ENCODE measurements at regions not wholly inside any gene's neighbourhood (a gene's known extent, or its start where the extent isn't known, plus 50 kb on each side); places are given as distances from the start of the nearest gene placed in this dataset.

DNA sequence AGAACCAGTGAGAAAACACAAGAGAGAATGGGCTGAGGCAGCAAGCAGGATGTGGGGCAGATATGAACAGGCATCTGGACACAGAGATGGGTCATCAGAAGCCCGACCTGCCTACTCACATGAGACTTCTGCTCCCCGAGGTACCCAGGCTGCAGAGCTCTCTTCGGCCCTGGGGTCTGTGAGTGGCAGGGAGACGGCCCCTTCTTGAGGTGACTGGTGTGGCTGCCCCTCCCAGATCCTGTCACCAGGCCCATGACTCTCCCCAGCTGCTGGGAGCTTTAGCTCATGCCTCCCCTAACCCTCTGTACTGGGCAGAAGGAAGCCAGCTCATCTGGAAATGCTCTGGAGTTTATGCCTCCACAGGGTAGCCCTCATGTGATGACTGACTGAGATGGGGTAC, 157.6 kb upstream of the PCBD1 start:
- Histone ChIP-seq H3K9me3 (ENCODE audit: insufficient read depth, low read length, severe bottlenecking) (no peaks in the 10 kb centered on the region), H3K9ac (ENCODE audit: low read depth, low read length) (no peak overlapping the region), H3K4me1 (ENCODE audit: insufficient read depth, low read length) (no peaks in the 10 kb centered on the region), H3K27me3 (ENCODE audit: insufficient read depth, low read length, poor library complexity) (peaks cover 69% of the 10 kb centered on the region), H3K4me3 (ENCODE audit: low read depth in 1 of 2, low read length in 2 of 2) (no peak overlapping the region), H2AFZ (ENCODE audit: low read depth, low read length) (no peak overlapping the region), H3K79me2 (ENCODE audit: insufficient read depth, low read length) (no peaks in the 10 kb centered on the region), H3K27ac (ENCODE audit: low read length) (no peak overlapping the region), H3K36me3 (ENCODE audit: insufficient read depth, low read length) (no peaks in the 10 kb centered on the region), H4K20me1 (ENCODE audit: insufficient read depth, low read length) (peaks cover 7% of the 10 kb centered on the region; the same call in 1 of the 2 replicates), H3K4me2 (ENCODE audit: insufficient read depth, low read length) (no peak overlapping the region)
- TF ChIP-seq EZH2 (IDR thresholded peaks at IDR 0.05; ENCODE audit: borderline replicate concordance, low read depth, low read length, severe bottlenecking): no peak
- TF ChIP-seq CTCF (IDR thresholded peaks at IDR 0.05; ENCODE audit: borderline replicate concordance, extremely low read depth, low read length, poor library complexity, severe bottlenecking): no peak
- DNase-seq (no peak), ATAC-seq (ENCODE audit: insufficient read depth, low read depth) (no peak)

DNA sequence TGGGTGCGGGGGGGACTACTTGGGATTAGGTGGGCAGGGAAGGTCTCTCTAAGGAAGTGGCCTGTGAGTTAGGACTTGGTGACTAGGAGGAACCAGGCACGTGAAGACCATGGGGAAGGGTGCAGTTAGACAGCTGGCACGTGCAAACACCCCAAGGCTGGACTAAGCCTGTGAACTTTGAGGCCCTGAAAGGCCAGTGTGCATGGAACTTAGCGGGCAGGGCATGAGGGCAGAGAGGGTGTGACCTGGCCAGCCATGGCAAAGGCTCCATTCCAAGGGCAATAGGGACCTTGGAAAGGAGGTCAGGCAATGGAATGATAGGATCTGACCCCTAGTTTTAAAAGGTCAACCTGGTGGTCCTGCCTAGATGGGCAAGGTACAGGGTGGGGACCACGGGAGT, 158.4 kb upstream of the PCBD1 start:
- Histone ChIP-seq H3K27me3 (ENCODE audit: insufficient read depth, low read length, poor library complexity) (peaks cover 67% of the 10 kb centered on the region), H3K27ac (ENCODE audit: low read length) (no peak overlapping the region), H3K9me3 (ENCODE audit: insufficient read depth, low read length, severe bottlenecking) (no peaks in the 10 kb centered on the region), H3K9ac (ENCODE audit: low read depth, low read length) (no peak overlapping the region), H3K36me3 (ENCODE audit: insufficient read depth, low read length) (no peaks in the 10 kb centered on the region), H3K79me2 (ENCODE audit: insufficient read depth, low read length) (no peaks in the 10 kb centered on the region), H3K4me2 (ENCODE audit: insufficient read depth, low read length) (no peak overlapping the region), H2AFZ (ENCODE audit: low read depth, low read length) (no peak overlapping the region), H3K4me1 (ENCODE audit: insufficient read depth, low read length) (no peaks in the 10 kb centered on the region), H4K20me1 (ENCODE audit: insufficient read depth, low read length) (peaks cover 7% of the 10 kb centered on the region; the same call in 1 of the 2 replicates), H3K4me3 (ENCODE audit: low read depth in 1 of 2, low read length in 2 of 2) (no peak overlapping the region)
- ATAC-seq (ENCODE audit: insufficient read depth, low read depth): no peak
- DNase-seq: no peak
- no peak for TF ChIP-seq EZH2 (IDR thresholded peaks at IDR 0.05; ENCODE audit: borderline replicate concordance, low read depth, low read length, severe bottlenecking)
- no peak for TF ChIP-seq CTCF (IDR thresholded peaks at IDR 0.05; ENCODE audit: borderline replicate concordance, extremely low read depth, low read length, poor library complexity, severe bottlenecking)

DNA sequence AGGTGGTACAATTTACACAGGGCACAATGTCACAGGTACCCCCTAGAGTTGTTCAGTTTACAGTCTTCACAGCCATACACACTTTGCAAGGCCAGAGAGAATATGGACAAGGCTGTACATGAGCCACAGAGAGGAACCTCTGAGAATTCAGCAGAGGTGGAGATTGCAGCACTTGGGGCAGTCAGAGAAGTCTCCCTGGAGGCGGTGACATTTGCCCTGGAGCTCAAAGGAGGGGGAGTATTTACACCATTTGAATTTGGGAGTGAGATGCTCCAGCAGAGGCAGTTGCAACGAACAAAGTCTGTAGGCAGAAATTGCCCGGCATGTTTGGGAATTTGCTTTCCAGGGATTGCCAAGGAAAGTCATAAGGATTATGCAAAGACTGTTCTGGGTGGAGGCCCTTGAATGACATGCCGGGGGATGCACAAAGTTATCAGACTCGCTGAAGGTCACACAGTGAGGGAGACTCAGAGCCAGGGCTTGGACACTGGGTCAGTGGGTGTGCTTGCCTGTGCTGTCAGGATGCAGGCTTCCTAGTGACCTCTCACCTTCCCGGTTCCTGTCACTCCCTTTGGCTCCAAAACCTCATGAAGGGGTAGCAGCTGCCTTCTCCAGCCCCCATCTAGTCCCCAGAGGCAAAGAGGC, 160.7 kb upstream of the PCBD1 start:
- H3K79me2 ChIP-seq (ENCODE audit: insufficient read depth, low read length): no peaks in the 10 kb centered on the region
- H3K4me1 ChIP-seq (ENCODE audit: insufficient read depth, low read length): no peaks in the 10 kb centered on the region
- H3K4me2 ChIP-seq (ENCODE audit: insufficient read depth, low read length): no peak overlapping the region
- no peak overlapping the region for H2AFZ ChIP-seq (ENCODE audit: low read depth, low read length)
- DNase-seq (no peak), ATAC-seq (ENCODE audit: insufficient read depth, low read depth) (no peak)
- TF ChIP-seq CTCF (IDR thresholded peaks at IDR 0.05; ENCODE audit: borderline replicate concordance, extremely low read depth, low read length, poor library complexity, severe bottlenecking) (no peak), EZH2 (IDR thresholded peaks at IDR 0.05; ENCODE audit: borderline replicate concordance, low read depth, low read length, severe bottlenecking) (no peak)
- H3K4me3 ChIP-seq (ENCODE audit: low read depth in 1 of 2, low read length in 2 of 2): no peak overlapping the region
- H3K27ac ChIP-seq (ENCODE audit: low read length): no peak overlapping the region
- H4K20me1 ChIP-seq (ENCODE audit: insufficient read depth, low read length): peaks cover 7% of the 10 kb centered on the region
- no peaks in the 10 kb centered on the region for H3K36me3 ChIP-seq (ENCODE audit: insufficient read depth, low read length)
- H3K9me3 ChIP-seq (ENCODE audit: insufficient read depth, low read length, severe bottlenecking): no peaks in the 10 kb centered on the region
- H3K27me3 ChIP-seq (ENCODE audit: insufficient read depth, low read length, poor library complexity): peaks cover 47% of the 10 kb centered on the region
- H3K9ac ChIP-seq (ENCODE audit: low read depth, low read length): no peak overlapping the region
